ENCODE measurements at regions not wholly inside any gene's neighbourhood (a gene's known extent, or its start where the extent isn't known, plus 50 kb on each side); places are given as distances from the start of the nearest gene placed in this dataset.

DNA sequence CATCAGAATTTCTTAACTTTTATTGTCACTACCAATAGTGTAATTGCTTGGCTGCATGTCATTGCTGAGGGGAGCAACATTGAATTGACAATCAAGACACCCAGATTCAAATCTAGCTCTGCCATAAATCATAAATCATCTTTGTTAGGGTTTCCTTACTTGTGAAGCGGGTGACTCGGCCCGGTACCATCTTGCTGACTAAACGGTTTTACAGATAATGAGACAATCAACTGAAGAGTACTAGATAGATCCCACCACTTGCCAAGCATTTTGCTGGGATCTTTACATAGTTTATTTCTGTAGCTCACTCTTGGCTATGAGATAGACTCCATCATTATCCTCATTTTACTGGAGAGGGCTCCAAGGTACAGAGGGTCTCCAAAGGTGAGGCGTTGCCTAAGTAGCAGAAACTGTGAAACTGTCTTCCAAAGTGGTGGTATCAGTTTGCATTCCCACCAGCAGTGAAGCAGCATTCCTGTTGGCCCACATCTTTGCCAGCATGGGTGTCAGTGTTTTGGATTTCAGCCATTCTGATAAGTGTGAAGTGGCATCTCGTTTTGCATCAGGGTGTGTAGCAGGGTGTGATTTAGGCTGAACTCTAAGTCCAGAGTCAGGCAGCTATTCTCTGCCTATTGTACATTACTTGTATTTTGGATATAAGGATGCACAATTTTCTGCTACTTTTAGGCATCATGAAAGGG is 168.7 kb upstream of the BMPER start:
- TF ChIP-seq, protein P1, sequence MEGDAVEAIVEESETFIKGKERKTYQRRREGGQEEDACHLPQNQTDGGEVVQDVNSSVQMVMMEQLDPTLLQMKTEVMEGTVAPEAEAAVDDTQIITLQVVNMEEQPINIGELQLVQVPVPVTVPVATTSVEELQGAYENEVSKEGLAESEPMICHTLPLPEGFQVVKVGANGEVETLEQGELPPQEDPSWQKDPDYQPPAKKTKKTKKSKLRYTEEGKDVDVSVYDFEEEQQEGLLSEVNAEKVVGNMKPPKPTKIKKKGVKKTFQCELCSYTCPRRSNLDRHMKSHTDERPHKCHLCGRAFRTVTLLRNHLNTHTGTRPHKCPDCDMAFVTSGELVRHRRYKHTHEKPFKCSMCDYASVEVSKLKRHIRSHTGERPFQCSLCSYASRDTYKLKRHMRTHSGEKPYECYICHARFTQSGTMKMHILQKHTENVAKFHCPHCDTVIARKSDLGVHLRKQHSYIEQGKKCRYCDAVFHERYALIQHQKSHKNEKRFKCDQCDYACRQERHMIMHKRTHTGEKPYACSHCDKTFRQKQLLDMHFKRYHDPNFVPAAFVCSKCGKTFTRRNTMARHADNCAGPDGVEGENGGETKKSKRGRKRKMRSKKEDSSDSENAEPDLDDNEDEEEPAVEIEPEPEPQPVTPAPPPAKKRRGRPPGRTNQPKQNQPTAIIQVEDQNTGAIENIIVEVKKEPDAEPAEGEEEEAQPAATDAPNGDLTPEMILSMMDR (optimal IDR thresholded peaks at IDR 0.05 in 1 of 3, IDR thresholded peaks at IDR 0.05 in 1 of 3, conservative IDR thresholded peaks at IDR 0.05 in 1 of 3; ENCODE audit: extremely low read depth in 1 of 3, insufficient read depth in 2 of 3, low read length in 3 of 3), result no peak
- no peak for TF ChIP-seq EZH2 (IDR thresholded peaks at IDR 0.05; ENCODE audit: low read length)

Measured in keratinocyte (primary cell).